ENCODE measurements at regions not wholly inside any gene's neighbourhood (a gene's known extent, or its start where the extent isn't known, plus 50 kb on each side); places are given as distances from the start of the nearest gene placed in this dataset.

DNA sequence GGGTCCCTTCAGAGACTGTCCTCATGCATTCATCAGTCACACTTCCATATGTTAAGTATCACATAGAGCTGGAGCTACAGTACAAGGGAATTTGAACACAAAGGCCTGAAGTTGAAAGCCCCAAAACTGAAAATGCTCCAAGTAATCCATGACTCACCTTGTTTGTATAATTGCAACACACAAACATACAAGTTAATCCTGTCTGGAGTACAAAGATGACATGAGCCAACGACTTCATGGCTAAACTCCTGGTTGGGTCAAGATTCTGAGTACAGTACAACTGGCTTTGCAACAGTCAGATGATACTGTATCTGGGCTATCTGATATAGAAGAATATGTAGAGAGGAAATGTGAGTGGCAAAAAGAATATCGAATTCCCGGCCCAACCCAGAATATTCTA lies 73.1 kb upstream of the AASS start (continued):
- no peak for TF ChIP-seq ZNF570 (CRISPR knock-in tag; IDR thresholded peaks at IDR 0.05; ENCODE audit: borderline replicate concordance)
- TF ChIP-seq ZNF260 (CRISPR knock-in tag; IDR thresholded peaks at IDR 0.05; ENCODE audit: borderline replicate concordance, low read depth) = no peak
- TF ChIP-seq FOXA3 (CRISPR knock-in tag; IDR thresholded peaks at IDR 0.05) = peak; percentile 90
- TF ChIP-seq HMG20A (CRISPR knock-in tag; IDR thresholded peaks at IDR 0.05; ENCODE audit: borderline replicate concordance) = peak; percentile 35; the same call in 1 of the 2 replicates
- TF ChIP-seq, protein P1, sequence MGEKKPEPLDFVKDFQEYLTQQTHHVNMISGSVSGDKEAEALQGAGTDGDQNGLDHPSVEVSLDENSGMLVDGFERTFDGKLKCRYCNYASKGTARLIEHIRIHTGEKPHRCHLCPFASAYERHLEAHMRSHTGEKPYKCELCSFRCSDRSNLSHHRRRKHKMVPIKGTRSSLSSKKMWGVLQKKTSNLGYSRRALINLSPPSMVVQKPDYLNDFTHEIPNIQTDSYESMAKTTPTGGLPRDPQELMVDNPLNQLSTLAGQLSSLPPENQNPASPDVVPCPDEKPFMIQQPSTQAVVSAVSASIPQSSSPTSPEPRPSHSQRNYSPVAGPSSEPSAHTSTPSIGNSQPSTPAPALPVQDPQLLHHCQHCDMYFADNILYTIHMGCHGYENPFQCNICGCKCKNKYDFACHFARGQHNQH (CRISPR knock-in tag; IDR thresholded peaks at IDR 0.05) = no peak; the same call in 1 of the 2 replicates
- no peak for TF ChIP-seq FOXK2 (IDR thresholded peaks at IDR 0.05)
- no peak for TF ChIP-seq ZNF652 (CRISPR knock-in tag; IDR thresholded peaks at IDR 0.05; ENCODE audit: borderline replicate concordance, low read depth)
- no peak for TF ChIP-seq ZNF619 (CRISPR knock-in tag; IDR thresholded peaks at IDR 0.05)
- TF ChIP-seq SOX5 (CRISPR knock-in tag; IDR thresholded peaks at IDR 0.05; ENCODE audit: borderline replicate concordance) = peak; percentile 14; the same call in 1 of the 2 replicates
- peak; percentile 59 for TF ChIP-seq HNF4A (CRISPR knock-in tag; IDR thresholded peaks at IDR 0.05)
- TF ChIP-seq ZNF746 (CRISPR knock-in tag; IDR thresholded peaks at IDR 0.05) = no peak
- no peak for TF ChIP-seq ZNF572 (CRISPR knock-in tag; IDR thresholded peaks at IDR 0.05)
- TF ChIP-seq ZNF354B (CRISPR knock-in tag; IDR thresholded peaks at IDR 0.05) = no peak
- no peak for TF ChIP-seq ZSCAN9 (CRISPR knock-in tag; IDR thresholded peaks at IDR 0.05; ENCODE audit: borderline replicate concordance)
- TF ChIP-seq CEBPG (CRISPR knock-in tag; IDR thresholded peaks at IDR 0.05) = 0 out of 2 replicates have a peak, but pooled peaks have one; percentile 27
- no peak for TF ChIP-seq FLYWCH1 (CRISPR knock-in tag; IDR thresholded peaks at IDR 0.05)
- TF ChIP-seq SUZ12 (IDR thresholded peaks at IDR 0.05; ENCODE audit: low read depth, low read length) = no peak
- no peak for TF ChIP-seq REL (CRISPR knock-in tag; conservative IDR thresholded peaks at IDR 0.05)
- TF ChIP-seq USF2 (IDR thresholded peaks at IDR 0.05; ENCODE audit: low read depth, low read length) = no peak
- TF ChIP-seq USF2 (CRISPR knock-in tag; IDR thresholded peaks at IDR 0.05; ENCODE audit: borderline replicate concordance) = no peak
- TF ChIP-seq EEA1 (CRISPR knock-in tag; IDR thresholded peaks at IDR 0.05; ENCODE audit: borderline replicate concordance) = no peak
- TF ChIP-seq SATB2 (CRISPR knock-in tag; IDR thresholded peaks at IDR 0.05) = no peak
- TF ChIP-seq ZNF75D (CRISPR knock-in tag; IDR thresholded peaks at IDR 0.05; ENCODE audit: borderline replicate concordance) = no peak
- TF ChIP-seq U2AF2 (IDR thresholded peaks at IDR 0.05; ENCODE audit: low read depth, low read length) = no peak
- TF ChIP-seq, protein P2, sequence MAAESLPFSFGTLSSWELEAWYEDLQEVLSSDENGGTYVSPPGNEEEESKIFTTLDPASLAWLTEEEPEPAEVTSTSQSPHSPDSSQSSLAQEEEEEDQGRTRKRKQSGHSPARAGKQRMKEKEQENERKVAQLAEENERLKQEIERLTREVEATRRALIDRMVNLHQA (CRISPR knock-in tag; IDR thresholded peaks at IDR 0.05) = no peak
- no peak for TF ChIP-seq ATF7-NPFF (CRISPR knock-in tag; IDR thresholded peaks at IDR 0.05; ENCODE audit: low read depth)
- no peak for TF ChIP-seq ZNF513 (CRISPR knock-in tag; conservative IDR thresholded peaks at IDR 0.05)
